GM18951 (cell line): ENCODE measurements at regions not wholly inside any gene's neighbourhood (a gene's known extent, or its start where the extent isn't known, plus 50 kb on each side); places are given as distances from the start of the nearest gene placed in this dataset.

Experiments used
- POLR2A ChIP-seq: IDR thresholded peaks from 4 replicates; pipeline ENCODE4 v1.6.1; 2011; ENCODE audit warnings: mild to moderate bottlenecking; ENCODE audit not compliant: insufficient read length, insufficient read depth; ENCODE audit errors: extremely low read depth
- in situ Hi-C: fragments of 300-500 bp; cut with MboI; formaldehyde crosslinking; loops from one replicate; pipeline ENCODE4 v1.12.0; 2022; ENCODE audit warnings: low sequenced_read_pairs, mixed read lengths, inconsistent platforms; ENCODE audit not compliant: unreplicated experiment

DNA sequence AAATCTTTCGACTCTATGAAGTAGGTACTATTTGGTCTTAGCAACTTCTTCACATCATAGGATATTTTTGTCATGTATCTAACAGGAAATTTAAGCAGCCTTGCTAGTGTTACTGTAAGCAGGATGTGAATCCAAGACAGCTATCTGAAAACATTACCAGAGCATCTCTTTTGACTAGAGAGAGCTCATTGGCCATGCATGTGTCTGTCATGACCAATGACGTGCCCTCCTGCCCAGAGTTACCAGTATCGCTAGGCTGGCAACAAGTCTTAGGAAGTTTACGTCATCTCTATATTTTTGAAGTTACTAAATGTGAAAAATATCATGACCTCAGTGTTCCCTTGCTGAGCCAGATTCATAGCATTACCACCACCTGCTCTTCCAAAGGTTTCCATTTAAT is 130.9 kb upstream of the TP63 start:
- no peak for TF ChIP-seq POLR2A
- in situ Hi-C loops, result no loop called here

DNA sequence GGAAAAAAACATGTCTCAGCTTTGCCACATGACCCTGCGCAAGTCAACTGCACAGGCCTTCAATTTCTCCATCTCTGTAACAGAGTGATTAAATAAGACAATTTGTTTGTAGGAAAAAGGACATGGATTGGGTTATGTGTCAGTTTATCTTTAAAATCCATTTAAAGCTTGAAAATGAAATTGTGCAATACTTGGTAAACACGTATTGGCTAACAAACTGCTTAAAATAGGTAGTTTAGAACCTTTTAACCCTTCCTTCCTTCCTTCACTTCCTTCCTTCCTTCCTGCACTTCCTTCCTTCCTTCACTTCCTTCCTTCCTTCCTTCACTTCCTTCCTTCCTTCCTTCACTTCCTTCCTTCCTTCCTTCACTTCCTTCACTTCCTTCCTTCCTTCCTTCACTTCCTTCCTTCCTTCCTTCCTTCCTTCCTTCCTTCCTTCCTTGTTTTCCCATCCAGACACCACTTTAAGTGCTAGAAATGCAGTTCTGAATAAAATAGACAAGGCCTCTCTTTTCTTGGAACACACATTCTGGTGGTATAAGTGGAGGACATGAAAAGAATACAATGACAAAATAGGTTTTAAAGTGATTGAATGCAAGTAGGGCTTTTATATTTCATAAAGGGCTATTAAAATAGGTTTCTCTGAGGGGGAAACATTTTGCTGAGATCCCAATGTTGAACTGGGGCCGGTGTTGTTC is 130.2 kb upstream of the TP63 start:
- TF ChIP-seq POLR2A, result no peak
- in situ Hi-C loops, result no loop called here

DNA sequence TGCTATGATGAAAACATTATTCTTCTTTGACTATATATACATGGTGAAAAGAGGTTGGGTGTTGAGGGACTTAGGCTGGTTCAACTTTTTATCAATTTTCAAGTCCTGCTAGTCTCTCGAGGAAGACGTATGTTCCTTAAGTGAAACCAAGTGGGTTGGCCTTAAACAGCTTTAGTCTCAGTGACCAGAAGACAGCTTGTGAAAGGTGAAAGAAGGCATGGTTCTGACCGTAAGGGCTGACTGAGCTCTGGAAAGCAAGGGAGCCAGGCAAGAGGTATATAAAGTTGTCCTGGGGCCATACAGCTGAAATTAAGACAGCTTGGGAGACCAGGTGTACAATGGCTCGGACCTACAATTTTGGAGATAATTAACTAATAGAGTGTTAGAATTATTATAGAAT is 128.9 kb upstream of the TP63 start:
- TF ChIP-seq POLR2A, result no peak
- in situ Hi-C loops, result no loop called here

DNA sequence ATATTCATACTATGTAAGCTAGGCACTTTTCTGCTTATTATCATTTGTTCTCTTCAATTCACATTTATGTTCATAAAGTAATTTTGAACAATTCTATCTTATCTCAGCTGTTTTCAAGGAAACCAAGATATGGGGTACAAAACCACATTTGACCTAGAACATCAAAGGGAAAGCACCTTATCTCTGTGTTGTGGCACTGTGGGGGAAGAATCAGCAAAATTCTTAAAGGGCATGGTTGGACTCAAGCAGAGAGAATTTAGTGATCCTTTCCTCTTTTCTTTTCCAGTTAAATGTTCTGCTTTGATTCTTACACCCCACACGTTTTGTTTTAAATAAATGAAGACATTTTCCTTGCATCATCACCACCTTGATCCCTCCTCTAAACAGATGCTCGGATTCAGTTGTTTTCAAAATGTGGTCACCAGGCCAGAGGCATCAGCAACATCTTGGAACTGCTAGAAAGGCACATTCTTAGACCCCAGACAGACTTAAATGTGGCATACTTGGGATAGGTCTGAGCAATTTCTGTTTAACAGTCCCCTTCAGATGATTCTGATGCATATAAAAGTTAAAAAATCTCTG is 128.4 kb upstream of the TP63 start:
- in situ Hi-C loops, result no loop called here
- no peak for TF ChIP-seq POLR2A

DNA sequence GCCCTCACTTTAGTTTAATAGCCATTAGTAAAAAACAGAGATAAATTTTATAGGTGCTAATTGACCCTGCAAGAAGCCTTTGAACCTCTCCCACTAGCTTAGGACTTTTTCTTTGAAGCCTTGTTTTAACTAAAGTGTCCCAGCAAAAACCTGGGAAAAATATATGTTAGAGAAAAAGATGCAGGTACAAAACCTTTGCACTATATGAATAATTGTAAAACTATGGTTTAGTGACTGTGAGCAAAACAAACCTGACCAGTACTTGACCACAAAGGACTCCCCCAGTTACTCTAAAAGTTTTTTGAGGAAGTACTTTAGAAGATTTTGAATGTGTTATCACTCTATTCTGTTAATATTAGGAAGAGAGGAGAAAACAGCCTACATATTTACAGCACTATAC is 123.3 kb upstream of the TP63 start:
- in situ Hi-C loops, result no loop called here
- no peak for TF ChIP-seq POLR2A

DNA sequence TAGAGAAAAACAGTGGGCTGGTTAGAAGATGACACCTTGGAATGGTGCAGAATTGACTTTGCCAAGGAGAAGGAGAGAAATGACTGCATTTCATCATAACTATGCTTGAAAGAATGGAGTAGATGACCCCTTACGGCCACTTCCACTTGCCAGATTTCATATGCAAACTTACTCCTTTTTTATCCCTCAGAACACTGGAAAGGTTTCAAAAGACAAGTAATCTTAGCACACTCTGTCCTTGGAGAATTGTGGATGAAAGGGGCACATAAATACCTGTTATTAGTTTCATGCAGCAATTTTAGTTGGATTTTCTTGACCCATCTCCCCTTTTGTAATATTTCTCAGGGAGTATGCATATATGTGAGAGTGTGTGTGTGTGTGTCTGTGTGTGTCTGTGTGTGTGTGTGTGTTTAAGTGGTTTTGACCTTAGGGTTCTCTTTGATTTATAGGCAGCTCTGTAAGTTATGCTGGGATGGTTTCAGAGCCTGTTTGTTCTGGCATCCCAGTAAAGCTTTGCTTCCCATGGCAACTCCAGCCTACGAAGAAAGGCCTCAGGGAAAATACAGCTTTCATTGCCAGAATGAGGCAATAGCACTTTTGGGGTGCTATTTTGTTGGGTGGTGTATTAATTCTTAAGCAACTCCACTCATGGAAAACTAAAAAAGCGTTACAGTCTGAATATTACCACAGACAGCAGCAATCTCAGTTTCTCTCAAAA is 122.2 kb upstream of the TP63 start:
- in situ Hi-C loops, result no loop called here
- no peak for TF ChIP-seq POLR2A

DNA sequence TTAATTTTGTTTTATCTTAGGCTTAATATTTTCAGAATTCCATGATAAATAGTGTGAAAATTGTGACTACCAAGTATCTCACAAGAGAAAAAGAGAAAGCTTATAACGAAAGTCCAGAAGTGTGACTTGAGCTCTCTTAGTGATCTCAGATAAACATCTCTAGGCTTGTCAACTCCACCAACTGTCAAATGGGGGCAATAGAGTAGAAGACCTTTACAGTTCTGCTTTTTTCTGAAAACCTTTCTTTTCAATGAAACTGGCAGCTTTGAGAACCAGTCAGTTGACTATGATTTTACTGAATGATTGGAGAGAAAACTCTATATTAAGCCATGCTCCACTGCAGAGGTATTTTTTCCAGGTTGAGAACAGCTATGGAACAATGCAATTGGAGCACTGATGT is 119.2 kb upstream of the TP63 start:
- no peak for TF ChIP-seq POLR2A
- in situ Hi-C loops, result no loop called here

DNA sequence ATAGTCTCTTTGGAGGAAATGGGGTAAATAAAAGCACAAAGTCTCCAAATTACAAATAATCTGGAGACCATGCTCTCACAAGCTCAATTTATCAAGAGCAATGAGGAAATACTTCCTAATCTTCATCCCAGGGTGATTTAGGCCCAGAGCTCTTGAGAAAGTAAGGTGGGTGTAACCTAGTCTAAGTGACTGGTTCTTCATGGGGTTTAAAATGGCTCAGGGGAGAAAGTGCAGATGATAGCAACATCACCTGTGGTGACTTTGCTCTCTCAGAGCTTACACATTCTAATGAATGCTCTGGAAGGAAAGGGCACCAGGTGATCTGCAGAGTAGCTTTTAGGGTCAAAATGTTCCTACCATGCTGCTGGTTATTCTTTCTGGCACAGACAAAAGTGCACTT is 118.4 kb upstream of the TP63 start:
- no peak for TF ChIP-seq POLR2A
- in situ Hi-C loops, result no loop called here

DNA sequence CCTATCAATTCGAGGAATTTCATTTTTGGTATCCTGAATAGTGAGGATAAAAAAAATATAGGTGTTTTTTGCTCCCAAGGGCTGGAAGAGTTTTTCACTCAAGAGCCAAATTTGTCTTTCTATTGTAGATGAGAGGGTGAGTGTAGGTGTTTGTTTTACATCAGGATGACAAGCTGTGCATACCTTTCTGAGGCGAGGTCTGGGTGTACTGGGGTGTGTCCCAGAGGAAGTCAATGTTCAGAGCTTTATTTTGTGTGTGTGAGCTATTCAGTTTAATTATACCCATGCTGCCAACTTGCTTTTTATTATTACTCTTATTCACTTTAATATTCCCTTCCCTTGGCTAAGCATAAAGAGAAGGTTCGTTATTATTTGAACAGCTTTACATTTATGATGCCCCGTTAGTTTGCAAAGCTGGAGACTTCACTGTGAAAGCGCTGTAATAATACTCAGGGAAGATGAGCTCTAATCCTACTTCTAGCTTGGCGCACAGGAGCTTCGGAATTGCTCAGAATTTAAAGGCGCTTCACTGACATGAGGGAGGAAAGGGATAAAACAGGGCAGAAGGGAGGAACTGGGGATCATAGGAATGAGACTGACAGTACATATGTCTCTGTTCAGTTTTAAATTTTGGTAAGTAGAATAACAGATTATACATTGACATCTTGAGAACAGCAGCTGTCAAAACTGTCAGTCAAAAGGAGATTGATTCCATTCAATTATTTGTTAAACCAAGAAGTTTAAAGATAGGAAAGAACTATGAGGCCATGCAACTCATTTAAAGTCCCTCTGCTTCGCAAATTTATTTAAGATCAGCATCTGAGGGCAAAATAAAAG is 117.7 kb upstream of the TP63 start:
- in situ Hi-C loops, result no loop called here
- no peak for TF ChIP-seq POLR2A

DNA sequence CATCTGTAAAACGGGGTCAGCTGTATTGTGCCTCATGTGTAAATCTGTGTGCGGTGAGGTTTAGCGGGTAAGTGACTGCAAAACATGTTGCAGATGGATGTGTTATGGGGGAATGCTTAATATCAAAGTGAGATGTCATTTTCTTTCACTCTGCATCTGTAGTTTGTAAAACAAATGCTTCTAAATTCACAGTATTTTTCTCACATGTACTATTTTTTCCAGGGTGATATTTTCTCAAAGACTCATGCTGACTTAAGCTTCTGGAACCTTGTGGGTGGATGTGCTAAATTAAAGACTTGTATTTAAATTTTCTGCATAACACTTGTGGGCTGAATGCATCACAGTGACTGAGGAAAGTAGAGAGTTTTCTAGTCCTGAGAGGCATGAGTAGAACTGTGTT is 115.2 kb upstream of the TP63 start:
- in situ Hi-C loops, result no loop called here
- TF ChIP-seq POLR2A, result no peak

DNA sequence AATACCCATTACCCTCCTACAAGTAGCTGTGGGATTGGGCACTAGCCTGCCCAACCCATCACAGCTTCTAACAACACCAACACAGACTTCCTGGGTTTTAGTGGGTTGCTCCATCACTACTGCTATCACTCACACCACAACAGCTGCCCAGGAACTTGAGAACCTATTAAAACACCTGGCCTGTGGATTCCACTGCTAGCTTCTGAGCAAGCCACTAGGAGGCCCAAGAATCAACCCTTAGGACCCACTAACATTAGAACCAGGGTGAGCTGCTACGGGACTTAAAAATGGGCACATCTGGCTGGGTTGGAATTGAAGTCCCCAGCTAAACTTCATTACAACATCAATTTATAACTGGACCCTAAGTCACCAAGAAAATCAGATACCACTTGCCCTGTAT is 113.2 kb upstream of the TP63 start:
- in situ Hi-C loops, result no loop called here
- no peak for TF ChIP-seq POLR2A

DNA sequence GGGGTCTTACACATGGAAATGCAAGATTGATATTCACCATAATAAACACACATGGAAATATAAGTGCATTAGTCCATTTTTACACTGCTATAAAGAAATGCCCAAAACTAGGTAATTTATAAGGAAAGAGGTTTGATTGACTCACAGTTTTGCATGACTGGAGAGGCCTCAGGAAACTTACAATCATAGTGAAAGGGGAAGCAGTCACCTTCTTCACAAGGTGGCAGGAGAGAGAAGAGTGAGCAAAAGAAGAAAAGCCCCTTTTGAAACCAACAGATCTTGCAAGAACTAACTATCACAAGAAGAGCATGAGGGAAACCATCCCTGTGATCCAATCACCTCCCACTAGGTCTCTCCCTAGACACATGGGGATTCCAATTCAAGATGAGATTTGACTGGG is 111.7 kb upstream of the TP63 start:
- in situ Hi-C loops, result no loop called here
- no peak for TF ChIP-seq POLR2A

DNA sequence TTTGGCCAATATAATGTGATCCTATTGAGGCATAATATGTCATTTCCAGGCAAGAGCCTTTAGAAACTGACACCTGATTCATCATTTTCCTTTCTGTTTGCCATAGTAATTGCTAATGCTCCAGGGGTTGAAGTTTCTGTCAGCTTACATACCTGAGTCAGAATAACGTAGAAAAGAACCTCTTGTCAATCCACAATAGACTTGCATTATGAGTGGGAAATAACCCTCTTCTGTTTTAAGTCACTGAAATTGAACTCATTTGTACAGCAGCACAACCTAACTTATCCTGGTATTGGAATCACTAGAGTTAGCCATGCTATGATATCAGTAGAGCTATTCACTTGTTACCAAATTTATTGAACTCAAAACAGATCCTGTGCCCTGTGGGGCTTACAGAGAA is 101.7 kb upstream of the TP63 start:
- TF ChIP-seq POLR2A, result no peak
- in situ Hi-C loops, result no loop called here
